GM21737 (cell line): ENCODE measurements at regions not wholly inside any gene's neighbourhood (a gene's known extent, or its start where the extent isn't known, plus 50 kb on each side); places are given as distances from the start of the nearest gene placed in this dataset.
"Not testable (repeated sequence)": the region's sequence is repeated elsewhere in the genome, so short reads cannot be mapped to it uniquely, and the experiment has no call there.

Source experiments
- ATAC-seq: cut with Tn5 transposase; IDR thresholded peaks from one replicate; pipeline ENCODE4 v1.9.1; 2021; ENCODE audit warnings: mild to moderate bottlenecking, moderate library complexity; ENCODE audit not compliant: unreplicated experiment

- no peak for ATAC-seq
Measured at GRCh38 chr10:23643111-23643780, 204.4 kb downstream of the OTUD1 start.

DNA sequence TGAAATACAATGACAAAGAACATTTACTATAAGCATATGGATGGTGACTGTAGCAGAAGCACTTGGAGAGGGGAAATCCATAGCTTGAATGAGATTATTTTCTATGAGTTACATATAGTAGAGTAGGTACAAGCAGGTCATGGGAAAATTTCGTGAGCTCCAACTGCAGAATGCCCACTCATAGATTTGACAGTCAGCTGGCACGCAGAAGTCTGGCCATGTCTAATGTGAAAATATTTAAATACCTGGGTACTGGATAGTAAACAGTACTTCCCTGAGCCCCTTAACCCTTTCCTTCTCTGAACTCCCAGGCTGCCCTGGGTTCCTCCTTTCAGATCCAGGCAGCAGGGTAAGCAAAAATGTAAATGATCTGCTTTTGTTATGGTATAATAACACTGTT lies 209.7 kb downstream of the OTUD1 start:
- no peak for ATAC-seq

DNA sequence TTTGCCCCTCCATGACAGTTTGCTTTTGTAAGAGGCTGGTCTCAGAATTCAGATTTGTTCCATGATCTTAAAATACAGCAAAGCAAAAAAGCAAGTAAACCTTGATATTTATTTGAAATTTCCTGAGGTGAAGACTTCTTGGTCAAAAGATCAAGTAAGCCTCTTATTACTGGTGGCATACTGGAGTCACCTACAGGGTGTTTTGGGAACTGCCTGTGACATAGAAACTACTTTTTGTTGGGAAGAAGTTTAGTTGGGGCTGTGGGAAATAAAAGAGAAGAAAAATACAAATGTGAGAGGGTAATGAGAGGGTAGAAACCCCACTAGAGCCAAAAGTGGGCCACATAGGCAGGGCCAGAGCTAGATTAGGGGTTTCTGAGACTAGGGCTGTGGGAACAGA lies 217.9 kb downstream of the OTUD1 start:
- ATAC-seq: no peak

DNA sequence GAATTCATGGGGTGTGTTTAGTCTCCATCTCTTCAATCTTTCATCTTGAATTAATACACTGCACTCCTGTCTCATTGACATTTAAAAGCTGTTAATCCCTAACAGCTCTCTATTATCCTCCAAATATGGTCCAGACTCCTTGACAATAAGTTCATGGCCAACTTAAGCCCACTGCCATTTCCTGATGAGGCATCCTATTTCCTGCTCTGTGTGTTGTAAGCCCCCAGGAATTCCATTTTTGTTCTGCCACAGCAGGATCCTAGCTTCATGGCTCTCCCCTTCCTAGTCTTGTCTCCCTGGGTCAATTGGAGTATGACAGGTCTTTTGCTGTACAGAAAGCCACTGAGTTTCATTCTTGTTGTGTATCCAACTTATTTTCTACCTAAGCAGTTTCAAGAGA lies 218.8 kb downstream of the OTUD1 start:
- ATAC-seq: no peak

- not testable (repeated sequence) for ATAC-seq
Measured at GRCh38 chr10:23671866-23672265, 233.0 kb downstream of the OTUD1 start.

- no peak for ATAC-seq
Measured at GRCh38 chr10:23675585-23675984, 236.7 kb downstream of the OTUD1 start.

DNA sequence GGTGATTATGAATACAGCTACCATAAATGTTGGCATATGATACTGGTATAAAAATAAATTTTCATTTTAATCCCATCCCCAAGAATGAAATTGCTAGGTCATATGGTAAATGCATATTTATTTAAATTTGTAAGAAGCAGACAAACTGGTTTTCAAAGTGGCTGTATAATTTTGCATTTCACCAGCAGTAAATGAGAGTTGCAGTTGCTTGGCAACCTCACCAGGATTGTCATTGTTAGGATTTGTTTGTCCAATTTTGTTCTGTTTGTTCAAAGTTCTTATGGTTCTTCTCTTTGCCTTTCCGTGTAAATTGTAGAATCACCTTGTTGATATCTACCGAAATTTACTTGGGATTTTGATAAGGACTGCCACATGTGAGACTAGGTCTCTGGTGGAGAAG lies 237.4 kb downstream of the OTUD1 start:
- no peak for ATAC-seq

DNA sequence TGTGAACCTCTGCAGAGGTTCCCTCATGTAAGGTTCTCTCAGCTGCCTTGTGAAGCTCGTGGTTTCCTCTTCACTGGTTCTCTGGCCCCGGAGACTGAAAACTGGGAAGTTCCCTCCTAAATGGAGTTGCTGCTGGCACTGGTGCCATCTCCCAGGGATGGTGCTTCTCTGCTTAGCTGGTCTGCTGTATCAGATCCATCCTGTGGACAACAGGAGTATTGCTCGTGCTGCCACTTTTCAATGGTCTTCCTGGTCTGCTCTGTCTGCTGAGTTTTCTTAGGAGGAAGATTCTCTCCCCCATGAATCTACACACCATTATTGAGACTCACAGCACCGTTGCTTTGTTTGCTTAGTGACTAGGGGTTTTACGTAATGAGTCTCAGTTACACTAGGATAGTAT lies 247.8 kb downstream of the OTUD1 start:
- no peak for ATAC-seq

DNA sequence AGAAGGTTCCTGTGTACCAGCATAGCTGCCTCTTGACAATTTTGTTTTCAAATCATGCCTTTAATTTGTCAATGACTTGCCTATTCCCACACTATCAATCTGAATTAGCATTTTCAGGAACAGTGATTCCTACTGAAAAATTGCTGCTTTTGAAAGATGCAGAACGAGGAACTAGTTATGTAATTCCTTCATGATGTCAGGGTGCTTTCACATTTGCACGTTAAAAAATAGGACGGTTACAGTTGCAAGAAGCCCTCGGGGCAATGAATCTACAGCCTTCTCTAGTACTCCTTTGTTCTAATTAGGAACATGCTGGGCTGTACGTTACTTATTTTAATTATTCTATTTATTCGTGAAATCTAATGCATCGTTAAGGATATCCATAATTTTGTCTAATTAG lies 253.9 kb downstream of the OTUD1 start:
- no peak for ATAC-seq

DNA sequence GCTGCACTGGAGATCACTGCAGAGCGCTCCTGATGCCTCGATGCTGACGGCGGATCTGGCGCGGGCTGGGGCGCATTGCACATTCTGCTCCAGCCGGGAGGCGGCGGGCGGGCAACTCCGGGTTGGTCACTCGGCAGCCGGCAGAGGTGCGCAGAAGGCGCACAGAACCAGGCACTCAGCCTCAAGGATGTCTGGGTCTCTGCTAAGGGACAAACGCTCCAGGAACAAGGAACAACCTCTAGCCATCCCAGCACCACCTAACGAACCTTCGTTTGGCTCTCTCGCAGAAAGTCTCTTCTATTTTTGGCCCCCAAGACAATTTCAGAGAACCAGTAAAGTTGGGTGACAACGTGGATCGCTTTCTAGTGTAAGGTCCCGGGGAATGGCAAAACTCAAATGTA lies 254.6 kb downstream of the OTUD1 start:
- no peak for ATAC-seq

GRCh38 chr10:23693925-23694324 lies 255.1 kb downstream of the OTUD1 start:
- no peak for ATAC-seq

- ATAC-seq: no peak
Measured at GRCh38 chr10:23694446-23694920, 255.6 kb downstream of the OTUD1 start.

GRCh38 chr10:23694921-23695824 lies 256.3 kb downstream of the OTUD1 start:
- ATAC-seq: no peak

DNA sequence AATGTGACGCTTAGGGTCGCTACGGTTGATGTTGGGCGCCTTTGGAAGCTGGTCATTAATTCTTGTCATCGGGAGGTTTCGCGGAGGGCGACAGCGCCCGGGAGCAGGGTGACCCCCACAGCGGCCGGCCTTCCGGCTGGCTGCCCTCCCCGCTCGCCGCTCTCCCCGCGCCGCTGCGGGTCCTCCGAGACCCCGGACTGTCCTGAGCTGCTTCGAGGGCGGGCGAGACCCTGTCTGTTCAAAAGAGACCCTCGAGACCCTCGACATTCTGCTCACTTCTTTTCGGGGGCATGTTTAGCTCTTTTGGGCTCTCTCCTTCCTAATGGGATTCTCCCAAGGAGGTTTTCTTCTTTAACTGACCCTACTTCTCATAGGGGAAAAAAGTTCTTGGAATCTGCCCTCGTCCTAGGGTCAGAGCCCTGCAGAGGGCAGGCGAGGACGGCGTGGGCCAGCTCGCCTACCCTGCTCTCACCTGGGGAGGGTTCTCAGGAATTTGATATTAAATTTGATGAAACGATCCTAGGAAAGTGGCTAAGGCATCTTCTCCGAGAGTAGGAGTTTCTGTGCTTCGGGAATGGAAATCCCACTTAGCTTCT lies 257.0 kb downstream of the OTUD1 start:
- ATAC-seq: no peak

GRCh38 chr10:23696476-23696875 lies 257.6 kb downstream of the OTUD1 start:
- ATAC-seq: no peak

DNA sequence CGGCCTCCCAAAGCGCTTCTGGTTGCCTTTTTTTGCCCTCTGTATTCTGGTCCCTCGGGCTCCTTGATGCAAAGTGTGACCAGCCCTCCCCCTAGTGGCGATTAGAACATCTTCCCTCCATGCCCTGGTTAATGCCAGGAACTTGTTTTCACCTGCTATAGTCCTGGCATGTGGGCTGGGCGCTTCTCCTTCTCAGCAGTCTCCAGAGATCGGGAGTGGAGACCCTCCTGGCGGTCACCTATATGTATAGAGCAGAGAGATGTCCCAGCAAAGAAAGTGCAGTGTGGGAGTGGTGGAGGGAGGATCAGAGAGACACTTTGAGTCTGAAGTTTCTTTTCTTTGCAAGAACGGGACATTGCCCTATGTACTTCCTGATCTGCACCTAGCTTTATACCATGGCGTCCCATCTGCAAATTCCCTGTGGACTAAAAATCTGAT lies 264.1 kb downstream of the OTUD1 start:
- ATAC-seq: peak; percentile 95

GRCh38 chr10:23715363-23715762 lies 276.5 kb downstream of the OTUD1 start:
- ATAC-seq: no peak

- no peak for ATAC-seq
Measured at GRCh38 chr10:23717913-23718312, 279.0 kb downstream of the OTUD1 start.

DNA sequence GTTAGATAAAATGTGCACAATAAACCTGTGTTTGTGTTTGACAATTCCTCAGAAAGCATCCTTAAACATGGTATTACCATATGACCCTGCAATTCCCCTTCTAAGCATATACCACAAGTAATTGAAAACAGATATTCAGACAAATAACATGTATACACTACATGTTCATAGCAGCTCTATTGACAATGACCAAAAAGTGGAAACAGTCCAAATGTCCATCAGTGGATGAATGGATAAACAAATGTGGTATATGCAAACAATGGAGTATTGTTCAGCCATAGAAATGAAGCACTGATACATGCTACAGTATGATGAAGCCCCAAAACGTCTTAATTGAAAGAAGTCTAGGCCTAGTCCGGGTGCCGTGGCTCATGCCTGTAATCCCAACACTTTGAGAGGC lies 280.1 kb downstream of the OTUD1 start:
- no peak for ATAC-seq

- no peak for ATAC-seq
Measured at GRCh38 chr10:23723796-23724195, 284.9 kb downstream of the OTUD1 start.

DNA sequence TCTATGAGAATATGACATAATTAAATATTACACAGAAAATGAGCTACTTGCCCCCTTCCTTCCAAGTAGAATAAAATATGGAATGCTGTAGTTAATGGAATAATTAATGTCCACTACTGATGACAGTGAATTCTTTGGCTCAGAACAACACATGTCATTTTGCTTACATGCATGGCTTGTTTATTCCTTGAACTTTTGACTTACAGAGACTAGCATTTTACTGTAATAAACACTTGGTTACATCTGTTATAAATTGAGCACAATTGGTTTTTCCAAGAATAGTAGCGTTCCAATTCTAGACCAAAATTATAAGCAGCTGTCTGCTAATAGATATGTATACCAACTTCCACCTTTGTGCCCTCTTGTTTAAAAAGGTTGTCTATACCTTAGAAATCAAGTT lies 286.7 kb downstream of the OTUD1 start:
- no peak for ATAC-seq

DNA sequence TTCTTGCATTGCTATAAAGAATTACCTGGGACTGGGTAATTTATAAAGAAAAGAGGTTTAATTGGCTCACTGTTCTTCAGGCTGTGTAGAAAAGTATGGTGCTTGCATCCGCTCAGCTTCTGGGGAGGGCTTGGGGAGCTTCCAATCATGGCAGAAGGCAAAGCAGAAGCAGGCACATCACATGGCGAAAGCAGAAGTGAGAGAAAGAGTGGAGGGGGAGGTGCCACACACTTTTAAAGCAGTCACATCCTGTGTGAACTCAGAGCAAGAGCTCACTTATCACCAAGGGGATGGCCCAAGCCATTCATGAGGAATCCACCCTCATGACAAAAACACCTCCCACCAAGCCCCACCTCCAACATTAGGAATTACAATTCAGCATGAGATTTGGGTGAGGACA lies 303.5 kb downstream of the OTUD1 start:
- peak; percentile 95 for ATAC-seq
